A673 (cell line): ENCODE measurements at regions not wholly inside any gene's neighbourhood (a gene's known extent, or its start where the extent isn't known, plus 50 kb on each side); places are given as distances from the start of the nearest gene placed in this dataset.
"Not testable (repeated sequence)": the region's sequence is repeated elsewhere in the genome, so short reads cannot be mapped to it uniquely, and the experiment has no call there.

Experiments
- BruUV-seq: library from RNA; stranded (reverse); fragments of 400-500 nt; replicated peaks from 2 replicates; lab custom pipeline; 2021; lab: Mats Ljungman, UMichigan
- CTCF ChIA-PET: fragments of 300-600 bp; sonication (Branson Sonifier 250); formaldehyde crosslinking; loops from one replicate; lab custom pipeline; 2022; ENCODE audit warnings: antibody characterized with exemption; lab: Charles Lee
- POLR2A ChIA-PET: fragments of 300-600 bp; sonication (Branson Sonifier 250); formaldehyde crosslinking; loops from one replicate; lab custom pipeline; 2022; ENCODE audit warnings: antibody characterized with exemption; ENCODE audit not compliant: low non-redundant PET; lab: Charles Lee
- DNase-seq: peaks from one replicate; pipeline ENCODE4 v3.0.0-alpha.2; 2015; ENCODE audit warnings: low spot score
- H3K27ac ChIP-seq: fragments of 200-600 bp; sonication (generic); 2 replicates; pipeline ENCODE4 v1.5.1; 2016; ENCODE audit warnings: mixed run types, low read depth, mild to moderate bottlenecking, mixed read lengths, antibody characterized with exemption, low read length; ENCODE audit not compliant: poor library complexity, severe bottlenecking
- H3K27me3 ChIP-seq: fragments of 200-600 bp; sonication (generic); replicated peaks from 2 replicates; pipeline ENCODE4 v1.6.1; 2017; ENCODE audit warnings: mixed run types, low read depth, mild to moderate bottlenecking, mixed read lengths, antibody characterized with exemption, low read length; ENCODE audit not compliant: insufficient read depth, poor library complexity
- H3K36me3 ChIP-seq: fragments of 200-600 bp; sonication (generic); 2 replicates; pipeline ENCODE4 v1.6.1; 2016; ENCODE audit warnings: mixed run types, mild to moderate bottlenecking, mixed read lengths, antibody characterized with exemption, low read length; ENCODE audit not compliant: insufficient read depth, poor library complexity, severe bottlenecking
- H3K4me1 ChIP-seq: fragments of 200-600 bp; sonication (generic); 2 replicates; pipeline ENCODE4 v1.6.1; 2017; ENCODE audit warnings: mixed run types, mild to moderate bottlenecking, mixed read lengths, antibody characterized with exemption, low read length; ENCODE audit not compliant: insufficient read depth, poor library complexity, severe bottlenecking
- H3K4me3 ChIP-seq: fragments of 200-600 bp; sonication (generic); 2 replicates; pipeline ENCODE4 v1.5.1; 2016; ENCODE audit warnings: low read depth, mixed run types, mild to moderate bottlenecking, mixed read lengths, low read length; ENCODE audit not compliant: poor library complexity, severe bottlenecking
- H3K9me3 ChIP-seq: fragments of 200-600 bp; sonication (generic); 2 replicates; pipeline ENCODE4 v1.6.1; 2016; ENCODE audit warnings: mixed run types, low read depth, mild to moderate bottlenecking, mixed read lengths, antibody characterized with exemption, low read length; ENCODE audit not compliant: poor library complexity, severe bottlenecking
- EZH2 ChIP-seq: fragments of 200-600 bp; sonication (generic); IDR thresholded peaks from 2 replicates; pipeline ENCODE4 v1.6.1; 2017; ENCODE audit warnings: borderline replicate concordance, low read depth, mild to moderate bottlenecking, mixed read lengths, antibody characterized with exemption, low read length; ENCODE audit not compliant: poor library complexity, severe bottlenecking
- intact Hi-C: fragments of 100-400 bp; cut with micrococcal nuclease; formaldehyde crosslinking; loops from one replicate; pipeline ENCODE4 v1.10.0; 2022; ENCODE audit not compliant: unreplicated experiment
- TF ChIP-seq, protein P1 (sequence below): fragments of 300-800, 200-600 bp; sonication (generic); conservative IDR thresholded peaks from 2 replicates; pipeline ENCODE4 v1.5.1; 2017; ENCODE audit warnings: low read depth, mild to moderate bottlenecking, antibody characterized with exemption, low read length, moderate library complexity, mixed read lengths

GRCh38 chr9:18297056-18297841 lies 176.7 kb upstream of the ADAMTSL1 start:
- Histone ChIP-seq H3K27me3 (no peaks in the 10 kb centered on the region), H3K36me3 (no peaks in the 10 kb centered on the region), H3K27ac (no peak overlapping the region), H3K9me3 (no peaks in the 10 kb centered on the region), H3K4me3 (no peak overlapping the region), H3K4me1 (no peaks in the 10 kb centered on the region)
- intact Hi-C loops = no loop called here
- no peak for TF ChIP-seq EZH2
- TF ChIP-seq, protein P1, sequence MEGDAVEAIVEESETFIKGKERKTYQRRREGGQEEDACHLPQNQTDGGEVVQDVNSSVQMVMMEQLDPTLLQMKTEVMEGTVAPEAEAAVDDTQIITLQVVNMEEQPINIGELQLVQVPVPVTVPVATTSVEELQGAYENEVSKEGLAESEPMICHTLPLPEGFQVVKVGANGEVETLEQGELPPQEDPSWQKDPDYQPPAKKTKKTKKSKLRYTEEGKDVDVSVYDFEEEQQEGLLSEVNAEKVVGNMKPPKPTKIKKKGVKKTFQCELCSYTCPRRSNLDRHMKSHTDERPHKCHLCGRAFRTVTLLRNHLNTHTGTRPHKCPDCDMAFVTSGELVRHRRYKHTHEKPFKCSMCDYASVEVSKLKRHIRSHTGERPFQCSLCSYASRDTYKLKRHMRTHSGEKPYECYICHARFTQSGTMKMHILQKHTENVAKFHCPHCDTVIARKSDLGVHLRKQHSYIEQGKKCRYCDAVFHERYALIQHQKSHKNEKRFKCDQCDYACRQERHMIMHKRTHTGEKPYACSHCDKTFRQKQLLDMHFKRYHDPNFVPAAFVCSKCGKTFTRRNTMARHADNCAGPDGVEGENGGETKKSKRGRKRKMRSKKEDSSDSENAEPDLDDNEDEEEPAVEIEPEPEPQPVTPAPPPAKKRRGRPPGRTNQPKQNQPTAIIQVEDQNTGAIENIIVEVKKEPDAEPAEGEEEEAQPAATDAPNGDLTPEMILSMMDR = no peak
- BruUV-seq = no TSS peak
- CTCF ChIA-PET = no interaction called here
- DNase-seq = no peak
- POLR2A ChIA-PET = no interaction called here

- Histone ChIP-seq H3K4me3 (no peak overlapping the region), H3K27ac (no peak overlapping the region), H3K36me3 (no peaks in the 10 kb centered on the region), H3K27me3 (no peaks in the 10 kb centered on the region), H3K4me1 (no peaks in the 10 kb centered on the region), H3K9me3 (no peaks in the 10 kb centered on the region)
- BruUV-seq = no TSS peak
- no peak for TF ChIP-seq EZH2
- TF ChIP-seq, protein P1 = no peak
- ChIA-PET CTCF (no interaction called here), POLR2A (no interaction called here)
- no peak for DNase-seq
- intact Hi-C loops = no loop called here
Observed at GRCh38 chr9:18299449-18299848, 174.5 kb upstream of the ADAMTSL1 start.

DNA sequence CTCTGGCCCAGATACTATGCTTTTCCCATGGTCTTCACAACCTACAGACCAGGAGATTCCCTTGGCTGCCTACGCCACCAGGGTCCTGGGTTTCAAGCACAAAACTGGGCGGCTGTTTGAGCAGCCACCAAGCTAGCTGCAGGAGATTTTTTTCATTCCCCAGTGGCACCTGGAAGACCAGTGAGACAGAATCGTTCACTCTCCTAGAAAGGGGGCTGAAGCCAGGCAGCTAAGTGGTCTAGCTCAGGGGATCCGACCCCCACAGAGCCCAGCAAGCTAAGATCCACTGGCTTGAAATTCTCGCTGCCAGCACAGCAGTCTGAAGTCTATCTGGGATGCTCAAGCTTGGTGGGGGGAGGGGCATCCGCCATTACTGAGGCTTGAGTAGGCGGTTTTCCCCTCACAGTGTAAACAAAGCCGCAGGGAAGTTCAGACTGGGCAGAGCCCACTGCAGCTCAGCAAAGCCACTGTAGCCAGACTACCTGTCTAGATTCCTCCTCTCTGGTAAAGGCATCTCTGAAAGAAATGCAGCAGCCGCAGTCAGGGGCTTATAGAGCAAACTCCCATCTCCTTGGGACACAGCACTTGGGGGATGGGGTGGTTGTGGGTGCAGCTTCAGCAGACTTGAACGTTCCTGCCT lies 168.7 kb upstream of the ADAMTSL1 start:
- BruUV-seq, H3K36me3 ChIP-seq, H3K4me3 ChIP-seq, intact Hi-C loops, H3K27ac ChIP-seq, POLR2A ChIA-PET, H3K27me3 ChIP-seq, DNase-seq, CTCF ChIA-PET, H3K4me1 ChIP-seq, H3K9me3 ChIP-seq: not testable (repeated sequence)
